H1 (cell line): ENCODE measurements at regions not wholly inside any gene's neighbourhood (a gene's known extent, or its start where the extent isn't known, plus 50 kb on each side); places are given as distances from the start of the nearest gene placed in this dataset.

Source experiments
- HDAC2 ChIP-seq, 2 experiments: fragments of 300-600 bp in 1 of 2; sonication (generic) in 1 of 2; IDR thresholded peaks; 2 replicates each; pipeline ENCODE4 v1.6.1; 2011 to 2012; ENCODE audit warnings: low read depth in 2 of 2, low read length in 2 of 2, mild to moderate bottlenecking in 2 of 2, moderate library complexity in 2 of 2, borderline replicate concordance in 1 of 2, inconsistent platforms in 1 of 2
- JUN ChIP-seq: IDR thresholded peaks from 2 replicates; pipeline ENCODE4 v1.6.1; 2011; ENCODE audit warnings: low read depth, mild to moderate bottlenecking, improper control_type of control experiment, low read length
- SP2 ChIP-seq: IDR thresholded peaks from 2 replicates; pipeline ENCODE4 v1.6.1; 2012; ENCODE audit warnings: mild to moderate bottlenecking, low read length, inconsistent platforms
- SUZ12 ChIP-seq: fragments of 200-600 bp; sonication (generic); IDR thresholded peaks from 2 replicates; pipeline ENCODE4 v1.6.1; 2012; ENCODE audit warnings: mild to moderate bottlenecking, inconsistent platforms, low read length, moderate library complexity, mixed read lengths

DNA sequence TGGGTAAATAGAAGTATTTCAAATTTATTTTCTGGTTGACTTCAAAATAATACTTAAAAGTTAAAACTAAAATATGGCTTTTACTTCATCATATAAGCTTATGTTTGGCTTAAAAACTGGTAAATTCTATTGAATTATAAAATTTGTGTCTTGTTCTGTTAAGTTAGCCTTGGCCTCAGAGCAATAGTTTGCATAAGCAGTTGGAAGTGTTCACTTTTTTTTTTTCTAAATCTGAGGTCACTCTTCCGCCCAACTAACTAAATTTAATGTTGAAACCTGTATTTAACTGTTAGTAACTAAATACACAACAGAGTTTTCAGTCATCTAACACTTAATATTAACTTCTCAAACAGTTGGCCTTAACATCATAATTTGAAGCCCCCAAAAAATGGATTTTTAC is 871.7 kb upstream of the ADAMTS5 start (continued):
- TF ChIP-seq JUN (no peak), SP2 (no peak), HDAC2 (IDR thresholded peaks at IDR 0.05; ENCODE audit: borderline replicate concordance in 1 of 2, low read depth in 2 of 2, low read length in 2 of 2) (no peak), SUZ12 (no peak)
